ENCODE measurements at regions not wholly inside any gene's neighbourhood (a gene's known extent, or its start where the extent isn't known, plus 50 kb on each side); places are given as distances from the start of the nearest gene placed in this dataset.

GRCh38 chr13:26888632-26889031, 128.0 kb upstream of the GPR12 start:
- Histone ChIP-seq H3K4me1 (no peaks in the 10 kb centered on the region), H3K27ac (no peak overlapping the region), H3K36me3 (no peaks in the 10 kb centered on the region), H3K27me3 (peaks cover 0 to 5% of the 10 kb centered on the region in 2 donors), H3K9me3 (no peaks in the 10 kb centered on the region), H3K4me3 (no peak overlapping the region)
- DNase-seq: no peak
- intact Hi-C loops (cut with DNase I): no loop called here
- TF ChIP-seq, protein P1, sequence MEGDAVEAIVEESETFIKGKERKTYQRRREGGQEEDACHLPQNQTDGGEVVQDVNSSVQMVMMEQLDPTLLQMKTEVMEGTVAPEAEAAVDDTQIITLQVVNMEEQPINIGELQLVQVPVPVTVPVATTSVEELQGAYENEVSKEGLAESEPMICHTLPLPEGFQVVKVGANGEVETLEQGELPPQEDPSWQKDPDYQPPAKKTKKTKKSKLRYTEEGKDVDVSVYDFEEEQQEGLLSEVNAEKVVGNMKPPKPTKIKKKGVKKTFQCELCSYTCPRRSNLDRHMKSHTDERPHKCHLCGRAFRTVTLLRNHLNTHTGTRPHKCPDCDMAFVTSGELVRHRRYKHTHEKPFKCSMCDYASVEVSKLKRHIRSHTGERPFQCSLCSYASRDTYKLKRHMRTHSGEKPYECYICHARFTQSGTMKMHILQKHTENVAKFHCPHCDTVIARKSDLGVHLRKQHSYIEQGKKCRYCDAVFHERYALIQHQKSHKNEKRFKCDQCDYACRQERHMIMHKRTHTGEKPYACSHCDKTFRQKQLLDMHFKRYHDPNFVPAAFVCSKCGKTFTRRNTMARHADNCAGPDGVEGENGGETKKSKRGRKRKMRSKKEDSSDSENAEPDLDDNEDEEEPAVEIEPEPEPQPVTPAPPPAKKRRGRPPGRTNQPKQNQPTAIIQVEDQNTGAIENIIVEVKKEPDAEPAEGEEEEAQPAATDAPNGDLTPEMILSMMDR (IDR thresholded peaks at IDR 0.05): no peak
- no peak for ATAC-seq

DNA sequence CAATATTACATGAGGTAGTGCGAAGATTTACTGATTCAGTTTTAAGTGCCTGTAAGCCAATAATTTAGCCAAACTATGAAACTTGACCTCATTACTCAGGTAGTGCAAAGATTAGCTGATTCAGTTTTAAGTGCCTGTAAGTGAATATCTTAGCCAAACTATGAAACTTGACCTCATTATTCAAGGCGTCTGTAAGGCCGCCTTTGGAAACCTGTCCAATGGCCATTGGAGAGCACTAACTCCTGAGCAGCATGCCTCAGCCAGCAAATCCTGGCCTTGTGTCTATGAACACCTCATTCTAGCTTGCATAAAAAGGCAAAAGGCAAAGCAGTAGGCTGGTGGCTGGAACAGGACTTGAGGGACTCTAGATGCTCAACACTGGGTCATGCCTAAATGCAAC, 127.0 kb upstream of the GPR12 start:
- Histone ChIP-seq H3K27me3 (peaks cover 0 to 5% of the 10 kb centered on the region in 2 donors), H3K4me3 (no peak overlapping the region), H3K4me1 (no peaks in the 10 kb centered on the region), H3K9me3 (no peaks in the 10 kb centered on the region), H3K36me3 (no peaks in the 10 kb centered on the region), H3K27ac (no peak overlapping the region)
- peak; percentile 92 for ATAC-seq
- DNase-seq: peak in 1 of 4 donors; percentile 41
- TF ChIP-seq, protein P1 (IDR thresholded peaks at IDR 0.05): no peak
- intact Hi-C loops (cut with DNase I): no loop called here

GRCh38 chr13:26883613-26884257, 123.1 kb upstream of the GPR12 start:
- Histone ChIP-seq H3K36me3 (no peaks in the 10 kb centered on the region), H3K27me3 (peaks cover 0 to 5% of the 10 kb centered on the region in 2 donors), H3K4me1 (no peaks in the 10 kb centered on the region), H3K4me3 (no peak overlapping the region), H3K9me3 (no peaks in the 10 kb centered on the region), H3K27ac (no peak overlapping the region)
- DNase-seq: no peak
- ATAC-seq: peak; percentile 64
- TF ChIP-seq, protein P1 (IDR thresholded peaks at IDR 0.05): no peak
- intact Hi-C loops (cut with DNase I): no loop called here

DNA sequence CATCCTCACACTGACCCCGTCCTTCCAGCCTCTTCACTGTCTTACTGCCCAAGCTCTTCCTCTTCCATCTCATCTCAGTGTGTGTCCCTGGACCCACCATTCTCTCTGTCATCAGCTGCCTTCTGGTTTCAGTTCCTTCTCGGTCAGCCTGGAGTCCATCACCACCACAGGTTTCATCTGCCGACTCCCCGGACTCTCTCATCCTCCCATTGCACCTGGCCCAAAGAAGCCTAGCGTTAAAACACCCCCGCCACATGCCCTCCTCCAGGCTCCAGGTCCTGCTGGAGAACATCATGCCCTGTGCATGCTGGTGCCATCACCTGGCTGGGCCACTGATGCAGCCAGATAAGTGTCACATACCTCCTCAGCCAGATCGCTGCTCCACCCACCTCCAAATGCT, 122.1 kb upstream of the GPR12 start:
- intact Hi-C loops (cut with DNase I): no loop called here
- Histone ChIP-seq H3K36me3 (no peaks in the 10 kb centered on the region), H3K27me3 (peaks cover 0 to 5% of the 10 kb centered on the region in 2 donors), H3K4me1 (no peaks in the 10 kb centered on the region), H3K4me3 (no peak overlapping the region), H3K27ac (no peak overlapping the region), H3K9me3 (no peaks in the 10 kb centered on the region)
- no peak for DNase-seq
- TF ChIP-seq, protein P1 (IDR thresholded peaks at IDR 0.05): no peak
- ATAC-seq: no peak

- Histone ChIP-seq H3K27me3 (no peaks in the 10 kb centered on the region), H3K27ac (no peak overlapping the region), H3K4me1 (no peaks in the 10 kb centered on the region), H3K4me3 (no peak overlapping the region), H3K9me3 (peaks cover 0 to 8% of the 10 kb centered on the region in 2 donors), H3K36me3 (no peaks in the 10 kb centered on the region)
- TF ChIP-seq, protein P1 (IDR thresholded peaks at IDR 0.05): no peak
- no peak for ATAC-seq
- peak in 1 of 4 donors; percentile 10 for DNase-seq
- intact Hi-C loops (cut with DNase I): no loop called here
Measured at GRCh38 chr13:26881154-26881553, 120.6 kb upstream of the GPR12 start.
